NB4 (cell line): ENCODE measurements at regions not wholly inside any gene's neighbourhood (a gene's known extent, or its start where the extent isn't known, plus 50 kb on each side); places are given as distances from the start of the nearest gene placed in this dataset.

Experiments used
- MYC ChIP-seq: IDR thresholded peaks from 2 replicates; pipeline ENCODE4 v1.6.1; 2011; ENCODE audit warnings: low read depth, low read length
- POLR2A ChIP-seq: IDR thresholded peaks from 2 replicates; pipeline ENCODE4 v1.6.1; 2011; ENCODE audit warnings: mild to moderate bottlenecking; ENCODE audit not compliant: insufficient read length; ENCODE audit errors: extremely low read depth
- TF ChIP-seq, protein P1 (sequence below): IDR thresholded peaks from one replicate; pipeline ENCODE4 v1.5.1; 2012; ENCODE audit warnings: low read depth, low read length
- TF ChIP-seq, protein P2 (sequence below): IDR thresholded peaks from 2 replicates; pipeline ENCODE4 v1.6.1; 2011; ENCODE audit warnings: low read depth, low read length

DNA sequence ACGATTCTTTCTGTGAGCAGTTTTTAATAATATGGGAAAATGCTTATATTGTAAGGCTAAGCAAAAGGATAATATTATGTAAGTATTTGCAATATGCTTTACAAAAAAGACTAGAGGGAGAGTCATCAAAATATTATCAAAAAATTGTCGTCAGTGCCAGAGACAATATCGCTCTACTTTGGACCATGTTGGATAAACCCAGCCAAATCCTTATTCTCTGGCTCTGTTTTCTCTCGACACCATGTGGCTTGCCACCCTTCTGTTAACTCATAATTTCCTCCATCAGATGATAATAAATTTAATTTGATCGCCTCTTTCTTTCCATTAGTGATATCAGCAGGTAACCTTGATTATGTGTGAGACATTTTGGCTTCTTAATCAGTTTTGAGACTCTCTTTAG is 129.9 kb downstream of the CDC42EP3 start:
- TF ChIP-seq, protein P1, sequence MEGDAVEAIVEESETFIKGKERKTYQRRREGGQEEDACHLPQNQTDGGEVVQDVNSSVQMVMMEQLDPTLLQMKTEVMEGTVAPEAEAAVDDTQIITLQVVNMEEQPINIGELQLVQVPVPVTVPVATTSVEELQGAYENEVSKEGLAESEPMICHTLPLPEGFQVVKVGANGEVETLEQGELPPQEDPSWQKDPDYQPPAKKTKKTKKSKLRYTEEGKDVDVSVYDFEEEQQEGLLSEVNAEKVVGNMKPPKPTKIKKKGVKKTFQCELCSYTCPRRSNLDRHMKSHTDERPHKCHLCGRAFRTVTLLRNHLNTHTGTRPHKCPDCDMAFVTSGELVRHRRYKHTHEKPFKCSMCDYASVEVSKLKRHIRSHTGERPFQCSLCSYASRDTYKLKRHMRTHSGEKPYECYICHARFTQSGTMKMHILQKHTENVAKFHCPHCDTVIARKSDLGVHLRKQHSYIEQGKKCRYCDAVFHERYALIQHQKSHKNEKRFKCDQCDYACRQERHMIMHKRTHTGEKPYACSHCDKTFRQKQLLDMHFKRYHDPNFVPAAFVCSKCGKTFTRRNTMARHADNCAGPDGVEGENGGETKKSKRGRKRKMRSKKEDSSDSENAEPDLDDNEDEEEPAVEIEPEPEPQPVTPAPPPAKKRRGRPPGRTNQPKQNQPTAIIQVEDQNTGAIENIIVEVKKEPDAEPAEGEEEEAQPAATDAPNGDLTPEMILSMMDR, result no peak
- TF ChIP-seq POLR2A (no peak), MYC (no peak)
- TF ChIP-seq, protein P2, sequence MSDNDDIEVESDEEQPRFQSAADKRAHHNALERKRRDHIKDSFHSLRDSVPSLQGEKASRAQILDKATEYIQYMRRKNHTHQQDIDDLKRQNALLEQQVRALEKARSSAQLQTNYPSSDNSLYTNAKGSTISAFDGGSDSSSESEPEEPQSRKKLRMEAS, result no peak
